HCT116 (cell line): ENCODE measurements at regions not wholly inside any gene's neighbourhood (a gene's known extent, or its start where the extent isn't known, plus 50 kb on each side); places are given as distances from the start of the nearest gene placed in this dataset.

Experiments
- CBX3 ChIP-seq: IDR thresholded peaks from 2 replicates; pipeline ENCODE4 v1.6.1; 2012; ENCODE audit warnings: low read depth
- ELF1 ChIP-seq: IDR thresholded peaks from 2 replicates; pipeline ENCODE4 v1.6.1; 2012; ENCODE audit warnings: low read depth, borderline replicate concordance
- EZH2 ChIP-seq: fragments of 200-600 bp; sonication (generic); IDR thresholded peaks from 2 replicates; pipeline ENCODE4 v1.6.1; 2017; ENCODE audit warnings: antibody characterized with exemption, mixed run types
- FOSL1 ChIP-seq: IDR thresholded peaks from 2 replicates; pipeline ENCODE4 v1.6.1; 2012; ENCODE audit warnings: low read depth
- JUND ChIP-seq: IDR thresholded peaks from 2 replicates; pipeline ENCODE4 v1.6.1; 2012
- POLR2A ChIP-seq: IDR thresholded peaks from 2 replicates; pipeline ENCODE4 v1.7.0; 2011; ENCODE audit warnings: borderline replicate concordance; ENCODE audit not compliant: insufficient read depth, insufficient read length; ENCODE audit errors: extremely low read depth
- POLR2AphosphoS5 ChIP-seq: IDR thresholded peaks from 2 replicates; pipeline ENCODE4 v1.6.1; 2011; ENCODE audit warnings: mild to moderate bottlenecking, low read depth, low read length, moderate library complexity
- RAD21 ChIP-seq: IDR thresholded peaks from 2 replicates; pipeline ENCODE4 v1.6.1; 2012; ENCODE audit warnings: low read depth, mild to moderate bottlenecking
- SIN3A ChIP-seq: IDR thresholded peaks from 2 replicates; pipeline ENCODE4 v1.6.1; 2012; ENCODE audit warnings: low read depth
- SP1 ChIP-seq: IDR thresholded peaks from 2 replicates; pipeline ENCODE4 v1.6.1; 2012; ENCODE audit warnings: low read depth
- YY1 ChIP-seq: IDR thresholded peaks from 2 replicates; pipeline ENCODE4 v1.6.1; 2011; ENCODE audit warnings: low read length, low read depth, moderate library complexity, mild to moderate bottlenecking; ENCODE audit not compliant: insufficient replicate concordance; ENCODE audit errors: extremely low read depth
- ZNF274 ChIP-seq: fragments of 200-500 bp; sonication (Bioruptor generic); IDR thresholded peaks from 2 replicates; pipeline ENCODE4 v1.6.1; 2014; ENCODE audit warnings: mild to moderate bottlenecking, low read depth, low read length, inconsistent platforms
- TF ChIP-seq, protein P1 (sequence below), 3 experiments: fragments of 200-600 bp in 1 of 3; sonication (generic) in 1 of 3; IDR thresholded peaks in 2 of 3; conservative IDR thresholded peaks in 1 of 3; 2 replicates each; pipeline ENCODE4 v1.5.1; 2012 to 2017; ENCODE audit warnings: low read depth in 2 of 3, low read length in 2 of 3, antibody characterized with exemption in 1 of 3, borderline replicate concordance in 1 of 3, control low read depth in 1 of 3, mild to moderate bottlenecking in 1 of 3, mixed read lengths in 1 of 3, mixed run types in 1 of 3, moderate library complexity in 1 of 3; ENCODE audit not compliant: insufficient read depth in 1 of 3
- TF ChIP-seq, protein P2 (sequence below): IDR thresholded peaks from 2 replicates; pipeline ENCODE4 v1.6.1; 2012

DNA sequence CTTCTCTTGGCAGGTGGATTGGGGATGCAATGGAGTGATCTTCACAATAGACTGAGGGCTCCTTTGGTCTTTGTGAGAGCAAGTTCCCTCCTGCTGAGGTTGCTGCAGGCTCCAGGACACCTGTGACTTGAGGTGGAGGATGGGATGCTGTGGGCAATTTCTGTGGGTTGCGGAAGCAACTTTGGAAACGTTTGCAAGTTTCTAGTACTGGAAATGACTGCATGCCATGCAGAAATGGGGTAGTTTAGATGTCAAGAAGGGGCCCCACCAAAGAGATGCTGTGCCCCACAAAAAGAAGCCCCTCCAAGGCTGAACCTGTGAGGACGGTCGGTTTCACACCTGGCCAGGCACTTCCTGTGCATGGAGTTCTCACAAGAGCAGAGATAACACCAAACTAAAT, 80.4 kb upstream of the XCR1 start:
- TF ChIP-seq, protein P1, sequence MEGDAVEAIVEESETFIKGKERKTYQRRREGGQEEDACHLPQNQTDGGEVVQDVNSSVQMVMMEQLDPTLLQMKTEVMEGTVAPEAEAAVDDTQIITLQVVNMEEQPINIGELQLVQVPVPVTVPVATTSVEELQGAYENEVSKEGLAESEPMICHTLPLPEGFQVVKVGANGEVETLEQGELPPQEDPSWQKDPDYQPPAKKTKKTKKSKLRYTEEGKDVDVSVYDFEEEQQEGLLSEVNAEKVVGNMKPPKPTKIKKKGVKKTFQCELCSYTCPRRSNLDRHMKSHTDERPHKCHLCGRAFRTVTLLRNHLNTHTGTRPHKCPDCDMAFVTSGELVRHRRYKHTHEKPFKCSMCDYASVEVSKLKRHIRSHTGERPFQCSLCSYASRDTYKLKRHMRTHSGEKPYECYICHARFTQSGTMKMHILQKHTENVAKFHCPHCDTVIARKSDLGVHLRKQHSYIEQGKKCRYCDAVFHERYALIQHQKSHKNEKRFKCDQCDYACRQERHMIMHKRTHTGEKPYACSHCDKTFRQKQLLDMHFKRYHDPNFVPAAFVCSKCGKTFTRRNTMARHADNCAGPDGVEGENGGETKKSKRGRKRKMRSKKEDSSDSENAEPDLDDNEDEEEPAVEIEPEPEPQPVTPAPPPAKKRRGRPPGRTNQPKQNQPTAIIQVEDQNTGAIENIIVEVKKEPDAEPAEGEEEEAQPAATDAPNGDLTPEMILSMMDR (IDR thresholded peaks at IDR 0.05 in 2 of 3, conservative IDR thresholded peaks at IDR 0.05 in 1 of 3; ENCODE audit: borderline replicate concordance in 1 of 3, insufficient read depth in 1 of 3, low read depth in 2 of 3, low read length in 2 of 3) = no peak
- TF ChIP-seq RAD21 (no peak), POLR2A (no peak), POLR2AphosphoS5 (no peak), SIN3A (no peak), FOSL1 (no peak), EZH2 (no peak), YY1 (no peak), ZNF274 (no peak), SP1 (no peak), CBX3 (no peak), JUND (no peak), ELF1 (no peak)
- TF ChIP-seq, protein P2, sequence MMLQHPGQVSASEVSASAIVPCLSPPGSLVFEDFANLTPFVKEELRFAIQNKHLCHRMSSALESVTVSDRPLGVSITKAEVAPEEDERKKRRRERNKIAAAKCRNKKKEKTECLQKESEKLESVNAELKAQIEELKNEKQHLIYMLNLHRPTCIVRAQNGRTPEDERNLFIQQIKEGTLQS = no peak
